Astrocyte of the cerebellum (primary cell): ENCODE measurements at regions not wholly inside any gene's neighbourhood (a gene's known extent, or its start where the extent isn't known, plus 50 kb on each side); places are given as distances from the start of the nearest gene placed in this dataset.
A peak's percentile ranks its signal among the peaks of the same experiment; 100 is the strongest.

Experiments used
- DNase-seq: peaks from one replicate; pipeline ENCODE4 v3.0.0-alpha.2; 2011; ENCODE audit warnings: low read depth
- H3K4me3 ChIP-seq: 2 replicates; pipeline ENCODE4 v1.5.1; 2011; ENCODE audit warnings: mild to moderate bottlenecking, low read depth, low read length, moderate library complexity
- in situ Hi-C: cut with HindIII; loops from 2 replicates; pipeline ENCODE4 v1.10.0; 2017; ENCODE audit warnings: low sequenced_read_pairs
- TF ChIP-seq, protein P1 (sequence below): IDR thresholded peaks from 2 replicates; pipeline ENCODE4 v1.5.1; 2012; ENCODE audit warnings: low read length, low read depth, moderate library complexity, mild to moderate bottlenecking; ENCODE audit errors: missing control alignments

DNA sequence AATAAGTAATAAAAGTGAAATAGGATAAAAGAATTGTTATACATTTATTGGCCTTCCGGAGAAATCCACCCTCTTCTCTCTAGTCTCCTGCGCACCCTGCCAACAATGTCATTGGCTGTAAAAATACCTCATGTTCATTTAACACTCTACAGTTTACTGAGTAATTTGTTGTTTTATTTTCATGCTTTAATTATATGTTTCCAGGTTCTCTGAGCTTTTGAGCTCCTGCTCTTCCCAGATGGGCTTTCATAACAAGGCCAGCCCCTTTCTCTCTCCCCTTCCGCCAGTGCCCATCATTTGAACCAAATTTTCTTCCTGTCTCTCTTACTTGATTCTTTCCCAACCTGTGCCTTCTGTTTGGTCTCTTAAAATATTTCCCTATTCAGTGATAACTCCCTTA lies 144.6 kb upstream of the PRSS1 start:
- no peak overlapping the region for H3K4me3 ChIP-seq
- in situ Hi-C loops, result no loop called here
- TF ChIP-seq, protein P1, sequence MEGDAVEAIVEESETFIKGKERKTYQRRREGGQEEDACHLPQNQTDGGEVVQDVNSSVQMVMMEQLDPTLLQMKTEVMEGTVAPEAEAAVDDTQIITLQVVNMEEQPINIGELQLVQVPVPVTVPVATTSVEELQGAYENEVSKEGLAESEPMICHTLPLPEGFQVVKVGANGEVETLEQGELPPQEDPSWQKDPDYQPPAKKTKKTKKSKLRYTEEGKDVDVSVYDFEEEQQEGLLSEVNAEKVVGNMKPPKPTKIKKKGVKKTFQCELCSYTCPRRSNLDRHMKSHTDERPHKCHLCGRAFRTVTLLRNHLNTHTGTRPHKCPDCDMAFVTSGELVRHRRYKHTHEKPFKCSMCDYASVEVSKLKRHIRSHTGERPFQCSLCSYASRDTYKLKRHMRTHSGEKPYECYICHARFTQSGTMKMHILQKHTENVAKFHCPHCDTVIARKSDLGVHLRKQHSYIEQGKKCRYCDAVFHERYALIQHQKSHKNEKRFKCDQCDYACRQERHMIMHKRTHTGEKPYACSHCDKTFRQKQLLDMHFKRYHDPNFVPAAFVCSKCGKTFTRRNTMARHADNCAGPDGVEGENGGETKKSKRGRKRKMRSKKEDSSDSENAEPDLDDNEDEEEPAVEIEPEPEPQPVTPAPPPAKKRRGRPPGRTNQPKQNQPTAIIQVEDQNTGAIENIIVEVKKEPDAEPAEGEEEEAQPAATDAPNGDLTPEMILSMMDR, result no peak
- no peak for DNase-seq

- DNase-seq, result peak; percentile 47
- in situ Hi-C loops, result no loop called here
- H3K4me3 ChIP-seq, result no peak overlapping the region
- TF ChIP-seq, protein P1, result peak; percentile 86
These were observed 145.3 kb upstream of the PRSS1 start for GRCh38 chr7:142603870-142604448.

GRCh38 chr7:142602756-142603155 lies 146.5 kb upstream of the PRSS1 start:
- TF ChIP-seq, protein P1, result no peak
- DNase-seq, result no peak
- H3K4me3 ChIP-seq, result no peak overlapping the region
- in situ Hi-C loops, result no loop called here

- TF ChIP-seq, protein P1, result no peak
- no peak for DNase-seq
- in situ Hi-C loops, result no loop called here
- H3K4me3 ChIP-seq, result no peak overlapping the region
These were observed 147.1 kb upstream of the PRSS1 start for GRCh38 chr7:142602183-142602582.

- TF ChIP-seq, protein P1, result no peak
- H3K4me3 ChIP-seq, result no peak overlapping the region
- in situ Hi-C loops, result loop anchor here (5.0 kb wide), 1 partner anchor 76 kb away; no protein-coding TSS in a partner anchor
- DNase-seq, result no peak
These were observed 151.0 kb upstream of the PRSS1 start for GRCh38 chr7:142598297-142598696.

DNA sequence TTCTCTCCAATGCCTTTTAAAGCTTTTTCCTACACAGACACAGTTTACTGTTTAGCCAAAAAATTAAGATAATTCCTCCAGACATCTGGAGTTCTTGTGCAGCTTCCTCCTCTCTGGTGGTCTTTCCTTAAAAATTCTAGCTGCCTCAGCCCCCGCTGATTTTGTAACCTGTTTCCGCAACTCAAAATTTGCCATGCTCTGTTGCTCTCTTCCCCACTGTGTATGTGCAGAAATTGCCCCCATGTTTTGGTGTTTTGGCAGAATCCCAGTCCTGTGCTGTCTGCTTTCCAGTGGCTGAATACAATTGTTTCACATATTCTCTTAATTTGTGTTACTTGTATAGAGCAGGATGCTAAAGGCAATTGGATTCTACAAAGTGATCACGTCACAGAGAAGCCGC lies 151.7 kb upstream of the PRSS1 start:
- no peak for DNase-seq
- in situ Hi-C loops, result loop anchor here (5.0 kb wide), 1 partner anchor 75 kb away; no protein-coding TSS in a partner anchor
- TF ChIP-seq, protein P1, result no peak

More for the DNA sequence above, 151.7 kb upstream of the PRSS1 start:
- no peak overlapping the region for H3K4me3 ChIP-seq
